ENCODE measurements at regions not wholly inside any gene's neighbourhood (a gene's known extent, or its start where the extent isn't known, plus 50 kb on each side); places are given as distances from the start of the nearest gene placed in this dataset.

DNA sequence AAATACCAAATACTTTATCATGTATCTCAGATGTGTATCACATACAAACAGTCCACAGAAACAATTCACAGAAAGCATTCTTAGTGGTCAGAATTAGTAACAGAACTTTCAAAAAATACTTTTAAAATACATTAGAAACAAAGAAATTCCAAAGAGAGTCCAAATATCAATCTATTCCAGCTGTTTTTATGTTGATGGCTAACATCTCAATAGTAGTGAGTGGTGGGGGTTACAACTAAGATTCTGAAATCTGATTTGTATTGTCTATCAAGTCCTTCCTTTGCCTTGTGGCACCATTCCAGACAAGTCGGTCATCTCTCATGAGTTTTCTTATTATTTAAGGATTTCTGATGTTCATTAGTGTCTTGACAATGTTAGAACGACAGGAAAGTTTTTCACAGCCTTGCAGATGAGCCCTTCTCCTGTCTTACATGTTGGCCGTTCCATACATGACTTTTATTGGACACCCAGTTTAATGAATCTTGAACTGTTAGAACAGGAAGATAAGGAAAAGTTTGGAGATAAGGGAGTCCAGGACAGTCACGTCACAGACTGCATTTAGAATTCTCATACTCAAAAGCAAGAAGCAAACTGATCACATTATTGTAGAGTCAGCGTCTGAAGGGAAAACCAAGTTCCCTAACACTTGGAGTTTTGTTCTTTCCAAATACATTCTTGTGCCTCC, 410.3 kb downstream of the PID1 start:
- TF ChIP-seq, protein P1, sequence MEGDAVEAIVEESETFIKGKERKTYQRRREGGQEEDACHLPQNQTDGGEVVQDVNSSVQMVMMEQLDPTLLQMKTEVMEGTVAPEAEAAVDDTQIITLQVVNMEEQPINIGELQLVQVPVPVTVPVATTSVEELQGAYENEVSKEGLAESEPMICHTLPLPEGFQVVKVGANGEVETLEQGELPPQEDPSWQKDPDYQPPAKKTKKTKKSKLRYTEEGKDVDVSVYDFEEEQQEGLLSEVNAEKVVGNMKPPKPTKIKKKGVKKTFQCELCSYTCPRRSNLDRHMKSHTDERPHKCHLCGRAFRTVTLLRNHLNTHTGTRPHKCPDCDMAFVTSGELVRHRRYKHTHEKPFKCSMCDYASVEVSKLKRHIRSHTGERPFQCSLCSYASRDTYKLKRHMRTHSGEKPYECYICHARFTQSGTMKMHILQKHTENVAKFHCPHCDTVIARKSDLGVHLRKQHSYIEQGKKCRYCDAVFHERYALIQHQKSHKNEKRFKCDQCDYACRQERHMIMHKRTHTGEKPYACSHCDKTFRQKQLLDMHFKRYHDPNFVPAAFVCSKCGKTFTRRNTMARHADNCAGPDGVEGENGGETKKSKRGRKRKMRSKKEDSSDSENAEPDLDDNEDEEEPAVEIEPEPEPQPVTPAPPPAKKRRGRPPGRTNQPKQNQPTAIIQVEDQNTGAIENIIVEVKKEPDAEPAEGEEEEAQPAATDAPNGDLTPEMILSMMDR (conservative IDR thresholded peaks at IDR 0.05; ENCODE audit: low read depth, low read length), result no peak
- no peak for TF ChIP-seq EZH2 (IDR thresholded peaks at IDR 0.05; ENCODE audit: low read length, unreplicated experiment)
- no peak for TF ChIP-seq EZH2phosphoT487 (IDR thresholded peaks at IDR 0.05; ENCODE audit: borderline replicate concordance, low read length)
